H1 (cell line): ENCODE measurements at regions not wholly inside any gene's neighbourhood (a gene's known extent, or its start where the extent isn't known, plus 50 kb on each side); places are given as distances from the start of the nearest gene placed in this dataset.

Experiments
- CTCF ChIP-seq, 3 experiments: IDR thresholded peaks; 1 replicate in 2 of 3; 2 replicates in 1 of 3; pipeline versions ENCODE4 v1.5.1 to v1.6.1; 2011; ENCODE audit warnings: low read length in 3 of 3, mild to moderate bottlenecking in 3 of 3, inconsistent platforms in 2 of 3, low read depth in 1 of 3, moderate library complexity in 1 of 3; ENCODE audit not compliant: insufficient read depth in 1 of 3; ENCODE audit errors: control extremely low read depth in 1 of 3

DNA sequence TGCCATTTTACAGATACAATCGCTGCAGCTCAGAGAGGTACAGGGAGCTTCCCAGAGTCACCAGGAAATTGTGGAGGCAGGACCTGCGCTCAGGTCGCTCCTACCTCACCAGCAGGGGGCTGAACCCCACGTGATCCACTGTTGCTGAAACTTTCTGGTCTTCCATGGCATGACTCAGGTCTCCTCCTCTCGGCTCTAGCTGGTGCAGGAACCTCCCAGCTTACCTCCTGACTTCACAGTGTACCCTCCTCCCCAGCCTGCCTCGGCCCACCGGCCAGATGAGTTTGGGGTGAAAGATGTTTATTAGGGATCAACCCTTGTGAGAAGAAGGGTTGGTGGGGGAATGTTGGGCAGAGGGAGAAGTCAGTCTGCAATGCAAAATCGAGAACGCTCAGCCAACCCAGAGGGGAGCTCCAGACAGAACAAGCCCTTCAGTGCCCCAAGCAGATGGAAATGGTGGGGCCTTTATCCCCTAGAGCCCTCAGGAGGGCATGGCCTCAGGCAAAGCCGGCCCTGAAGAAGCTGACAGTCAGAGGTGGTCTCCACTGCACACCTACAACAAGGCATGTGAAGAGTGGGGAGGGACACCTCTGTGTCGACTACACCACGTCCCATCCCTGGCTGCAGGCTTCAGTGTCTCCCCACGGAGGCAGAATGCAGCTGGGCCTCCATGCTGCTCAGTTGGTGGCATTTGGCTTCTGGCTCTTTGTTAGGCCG lies 118.6 kb upstream of the PRR20G start (continued):
- peak in 2 of 3 experiments; percentile 33 to 38; a peak in 2 of 4 replicates for TF ChIP-seq CTCF (IDR thresholded peaks at IDR 0.05; ENCODE audit: control extremely low read depth in 1 of 3, insufficient read depth in 1 of 3, low read depth in 1 of 3, low read length in 3 of 3)
